AG09309 (cell line): ENCODE measurements at regions not wholly inside any gene's neighbourhood (a gene's known extent, or its start where the extent isn't known, plus 50 kb on each side); places are given as distances from the start of the nearest gene placed in this dataset.

Experiments
- DNase-seq: peaks from one replicate; pipeline ENCODE4 v3.0.0-alpha.2; 2010; ENCODE audit warnings: low read depth
- H3K4me3 ChIP-seq: 2 replicates; pipeline ENCODE4 v1.5.1; 2011; ENCODE audit warnings: mild to moderate bottlenecking, low read depth, low read length, moderate library complexity; ENCODE audit not compliant: control insufficient read depth
- TF ChIP-seq, protein P1 (sequence below): IDR thresholded peaks from 2 replicates; pipeline ENCODE4 v1.5.1; 2011; ENCODE audit warnings: mild to moderate bottlenecking, low read depth, low read length, inconsistent platforms; ENCODE audit not compliant: insufficient read depth, control insufficient read depth; ENCODE audit errors: missing control alignments

DNA sequence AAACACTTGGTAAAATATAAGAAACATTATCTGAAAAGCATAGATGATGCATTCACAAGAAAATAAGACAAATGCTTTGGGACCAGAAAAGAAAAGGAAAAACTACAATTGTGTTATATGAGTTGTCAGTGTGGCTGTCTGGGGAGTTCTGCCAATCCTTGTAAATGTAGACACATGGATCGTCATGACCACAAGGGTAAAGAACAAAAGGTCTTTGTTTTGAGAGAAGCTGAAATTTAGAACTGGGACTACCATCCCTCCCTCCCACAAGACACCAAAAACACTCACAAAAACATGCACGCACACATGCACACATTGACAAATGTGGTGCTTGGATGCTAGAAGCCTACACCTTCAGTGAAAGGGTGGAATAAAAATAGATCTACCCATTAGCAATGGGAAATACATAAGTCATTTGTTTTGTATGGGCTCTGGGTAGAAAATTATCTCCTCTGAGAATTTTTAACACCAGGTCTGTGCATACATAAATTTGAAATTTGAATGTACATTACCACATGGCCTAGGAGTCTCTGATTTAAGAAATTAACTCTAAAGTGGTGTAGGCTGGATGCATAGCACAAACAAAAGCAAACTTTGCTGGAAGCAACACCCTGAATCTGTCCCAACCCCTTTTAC, 266.2 kb upstream of the SLC39A10 start:
- DNase-seq: no peak
- TF ChIP-seq, protein P1, sequence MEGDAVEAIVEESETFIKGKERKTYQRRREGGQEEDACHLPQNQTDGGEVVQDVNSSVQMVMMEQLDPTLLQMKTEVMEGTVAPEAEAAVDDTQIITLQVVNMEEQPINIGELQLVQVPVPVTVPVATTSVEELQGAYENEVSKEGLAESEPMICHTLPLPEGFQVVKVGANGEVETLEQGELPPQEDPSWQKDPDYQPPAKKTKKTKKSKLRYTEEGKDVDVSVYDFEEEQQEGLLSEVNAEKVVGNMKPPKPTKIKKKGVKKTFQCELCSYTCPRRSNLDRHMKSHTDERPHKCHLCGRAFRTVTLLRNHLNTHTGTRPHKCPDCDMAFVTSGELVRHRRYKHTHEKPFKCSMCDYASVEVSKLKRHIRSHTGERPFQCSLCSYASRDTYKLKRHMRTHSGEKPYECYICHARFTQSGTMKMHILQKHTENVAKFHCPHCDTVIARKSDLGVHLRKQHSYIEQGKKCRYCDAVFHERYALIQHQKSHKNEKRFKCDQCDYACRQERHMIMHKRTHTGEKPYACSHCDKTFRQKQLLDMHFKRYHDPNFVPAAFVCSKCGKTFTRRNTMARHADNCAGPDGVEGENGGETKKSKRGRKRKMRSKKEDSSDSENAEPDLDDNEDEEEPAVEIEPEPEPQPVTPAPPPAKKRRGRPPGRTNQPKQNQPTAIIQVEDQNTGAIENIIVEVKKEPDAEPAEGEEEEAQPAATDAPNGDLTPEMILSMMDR: no peak
- no peak overlapping the region for H3K4me3 ChIP-seq

DNA sequence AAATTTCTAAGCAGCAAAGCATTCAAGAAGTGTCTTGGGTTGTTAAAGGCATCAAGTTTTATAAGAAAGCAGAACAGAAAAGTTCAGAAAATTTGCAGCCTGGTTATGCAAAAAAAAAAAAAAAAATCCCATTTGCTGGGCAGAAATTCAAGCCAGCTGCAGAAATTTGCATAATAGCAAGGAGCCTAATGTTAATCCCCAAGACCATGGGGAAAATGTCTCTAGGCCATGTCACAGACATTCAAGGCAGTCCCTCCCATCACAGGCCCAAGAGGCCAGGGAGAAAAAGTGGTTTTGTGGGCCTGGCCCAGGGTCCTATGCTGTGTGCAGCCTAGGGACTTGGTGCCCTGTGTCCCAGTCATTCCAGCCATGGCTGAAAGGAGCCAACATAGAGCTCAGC, 269.0 kb upstream of the SLC39A10 start:
- no peak overlapping the region for H3K4me3 ChIP-seq
- no peak for DNase-seq
- TF ChIP-seq, protein P1: no peak

DNA sequence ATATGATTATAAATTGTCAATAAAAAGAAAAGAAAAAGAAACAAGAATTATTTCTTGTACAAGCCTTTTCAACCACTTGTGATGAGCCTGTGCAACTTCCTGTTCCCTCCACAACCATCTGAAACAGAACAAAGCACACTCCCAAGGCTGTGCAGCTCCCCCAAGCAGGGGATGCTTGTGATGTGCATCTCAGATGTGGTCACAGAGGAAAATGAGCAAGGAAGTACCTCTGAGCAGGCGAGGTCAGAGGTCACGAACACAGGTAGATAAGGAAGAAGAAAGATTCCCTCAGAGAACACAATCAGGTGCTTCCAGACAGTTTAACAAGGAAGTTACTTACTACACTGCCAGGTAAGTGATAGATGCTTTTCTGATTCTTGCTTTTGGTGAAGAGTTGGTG, 274.8 kb upstream of the SLC39A10 start:
- no peak overlapping the region for H3K4me3 ChIP-seq
- TF ChIP-seq, protein P1: no peak

DNA sequence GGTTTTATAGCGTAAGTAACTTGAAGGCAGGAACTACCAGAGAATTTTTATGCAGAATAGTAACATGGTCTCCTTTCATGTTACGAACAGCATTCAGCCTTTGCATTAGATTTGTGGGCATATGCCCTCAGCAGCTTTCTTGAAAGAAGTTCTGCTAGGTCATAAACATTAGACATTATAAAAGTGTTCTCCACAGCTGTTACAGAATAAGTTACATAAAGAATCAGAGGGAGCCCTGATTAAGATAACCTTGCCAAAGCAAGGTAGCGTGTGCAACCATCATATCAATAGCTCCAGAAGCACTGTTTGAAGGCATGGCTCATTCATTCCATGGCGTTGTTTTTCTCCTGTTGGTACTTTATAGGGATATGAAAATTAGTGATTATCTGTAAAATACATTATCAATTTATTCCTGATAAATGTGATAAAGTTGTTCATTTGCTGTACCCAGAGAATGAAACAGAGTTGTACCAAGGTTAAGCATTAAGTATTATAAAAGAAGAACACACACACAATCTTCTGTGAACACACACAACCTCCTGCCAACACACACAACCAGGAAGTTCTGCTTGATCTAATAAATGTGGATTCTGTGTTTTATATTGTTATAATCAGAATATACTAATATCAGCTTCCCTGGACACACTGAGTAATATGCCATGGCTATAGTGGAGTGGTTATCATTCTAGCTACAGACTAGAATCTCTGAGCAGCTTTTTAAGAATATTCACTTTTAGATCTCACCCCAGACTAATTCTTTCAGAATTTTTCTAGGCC, 286.7 kb upstream of the SLC39A10 start:
- DNase-seq: no peak
- H3K4me3 ChIP-seq: no peak overlapping the region
- TF ChIP-seq, protein P1: no peak

More for the DNA sequence above, 274.8 kb upstream of the SLC39A10 start:
- DNase-seq: no peak

DNA sequence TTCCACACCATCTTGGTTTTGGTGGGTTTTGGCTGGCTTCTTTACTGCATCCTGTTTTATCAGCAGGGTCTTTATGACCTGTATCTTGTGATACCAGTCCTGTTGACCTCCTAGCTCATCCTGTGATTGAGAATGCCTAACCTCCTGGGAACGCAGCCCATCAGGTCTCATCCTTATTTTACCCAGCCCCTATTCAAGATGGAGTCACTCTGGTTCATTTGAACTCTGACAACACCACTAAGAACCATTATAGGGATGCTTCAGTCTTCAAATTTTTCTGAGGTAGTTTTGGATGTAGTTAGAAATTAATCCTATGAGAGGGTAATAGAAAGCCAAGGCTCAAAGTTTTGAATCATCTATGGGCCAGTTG, 287.8 kb upstream of the SLC39A10 start:
- no peak overlapping the region for H3K4me3 ChIP-seq
- no peak for DNase-seq
- TF ChIP-seq, protein P1: no peak

DNA sequence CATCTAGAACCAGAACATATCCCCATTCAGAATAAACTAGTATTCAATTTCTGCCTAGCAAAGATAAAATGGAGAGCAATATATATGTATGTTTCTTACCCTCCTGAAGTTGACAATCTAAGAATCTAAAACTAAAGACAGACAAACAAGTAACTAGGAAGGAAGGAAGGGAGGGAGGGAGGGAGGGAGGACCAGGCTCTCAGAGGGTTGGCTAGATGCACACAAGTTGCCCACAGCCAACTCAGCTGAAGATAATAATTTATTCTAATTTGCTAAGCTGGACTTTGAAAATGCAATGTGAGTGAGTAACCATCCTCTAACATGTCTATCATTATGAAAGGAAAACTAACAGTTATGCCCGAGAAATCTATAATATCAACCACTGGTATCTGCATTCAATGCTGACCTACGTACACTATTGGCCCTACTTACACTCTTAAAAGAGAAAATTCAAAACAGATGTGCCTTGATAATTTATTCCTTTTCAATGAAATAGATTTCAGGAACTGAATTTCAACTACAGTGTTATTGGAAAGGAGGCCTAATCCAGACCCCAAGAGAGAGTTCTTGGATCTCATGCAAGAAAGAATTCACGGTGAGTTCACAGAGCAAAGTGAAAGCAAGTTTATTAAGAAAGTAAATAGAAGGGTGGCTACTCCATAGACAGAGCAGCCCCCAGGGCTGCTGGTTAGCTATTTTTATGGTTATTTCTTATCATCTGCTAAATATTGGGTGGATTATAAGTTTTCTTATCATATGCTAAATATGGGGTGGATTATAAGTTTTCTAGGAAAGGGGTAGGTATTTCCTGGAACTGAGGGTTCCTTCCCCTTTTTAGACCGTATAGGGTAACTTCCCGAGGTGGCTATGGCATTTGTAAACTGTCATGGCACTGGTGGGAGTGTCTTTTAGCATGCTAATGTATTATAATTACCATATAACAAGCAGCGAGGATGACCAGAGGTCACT, 288.5 kb upstream of the SLC39A10 start:
- TF ChIP-seq, protein P1: no peak
- H3K4me3 ChIP-seq: no peak overlapping the region
- no peak for DNase-seq
